K562 (cell line): ENCODE measurements at regions not wholly inside any gene's neighbourhood (a gene's known extent, or its start where the extent isn't known, plus 50 kb on each side); places are given as distances from the start of the nearest gene placed in this dataset.
A peak's percentile ranks its signal among the peaks of the same experiment; 100 is the strongest.

Source experiments
- BMI1 ChIP-seq: fragments of 150-350 bp; IDR thresholded peaks from 2 replicates; pipeline ENCODE4 v1.6.1; 2014; ENCODE audit warnings: low read length
- DNMT1 ChIP-seq: fragments of 450-650 bp; IDR thresholded peaks from 2 replicates; pipeline ENCODE4 v1.6.1; 2016; ENCODE audit warnings: antibody characterized with exemption, mild to moderate bottlenecking
- GATAD2B ChIP-seq: fragments of 450-650 bp; IDR thresholded peaks from 2 replicates; pipeline ENCODE4 v1.6.1; 2017; ENCODE audit warnings: mild to moderate bottlenecking, borderline replicate concordance
- MTA3 ChIP-seq: fragments of 450-650 bp; formaldehyde crosslinking; IDR thresholded peaks from 2 replicates; pipeline ENCODE4 v1.6.1; 2017; ENCODE audit warnings: mild to moderate bottlenecking, borderline replicate concordance
- NCOA4 ChIP-seq: fragments of 450-650 bp; IDR thresholded peaks from 2 replicates; pipeline ENCODE4 v1.6.1; 2018; ENCODE audit warnings: mild to moderate bottlenecking; ENCODE audit not compliant: partially characterized antibody
- PTBP1 ChIP-seq: fragments of 200-400 bp; formaldehyde crosslinking; IDR thresholded peaks from 2 replicates; pipeline ENCODE4 v1.6.1; 2017; ENCODE audit warnings: low read depth, low read length
- TBL1XR1 ChIP-seq, 2 experiments: IDR thresholded peaks; 2 replicates each; pipeline ENCODE4 v1.6.1; 2012; ENCODE audit warnings: improper control_type of control experiment in 2 of 2, low read length in 2 of 2, mild to moderate bottlenecking in 1 of 2
- ZNF175 ChIP-seq: fragments of 200-800 bp; sonication (Bioruptor generic); IDR thresholded peaks from 2 replicates; pipeline ENCODE4 v1.6.1; 2016; ENCODE audit warnings: low read depth, mild to moderate bottlenecking, missing genetic modification characterization, missing compliant biosample characterization
- ZNF354B ChIP-seq: fragments of 250-450 bp; sonication (Bioruptor Pico); IDR thresholded peaks from 2 replicates; pipeline ENCODE4 v1.4.0; 2020
- ZNF695 ChIP-seq: fragments of 450-650 bp; formaldehyde crosslinking; IDR thresholded peaks from 2 replicates; pipeline ENCODE4 v1.4.0; 2020; ENCODE audit warnings: mild to moderate bottlenecking, moderate library complexity
- TF ChIP-seq, protein P1 (sequence below): fragments of 200-600 bp; sonication (generic); IDR thresholded peaks from one replicate; pipeline ENCODE4 v1.6.1; 2012; ENCODE audit warnings: mild to moderate bottlenecking, low read depth, low read length, inconsistent platforms
- TF ChIP-seq, protein P2 (sequence below): IDR thresholded peaks from 3 replicates; pipeline ENCODE4 v1.6.1; 2011; ENCODE audit warnings: borderline replicate concordance, mild to moderate bottlenecking, moderate library complexity; ENCODE audit not compliant: insufficient read length; ENCODE audit errors: extremely low read depth
- TF ChIP-seq, protein P3 (sequence below): fragments of 450-650 bp; formaldehyde crosslinking; IDR thresholded peaks from 2 replicates; pipeline ENCODE4 v1.4.0; 2022; ENCODE audit warnings: mild to moderate bottlenecking, moderate library complexity

DNA sequence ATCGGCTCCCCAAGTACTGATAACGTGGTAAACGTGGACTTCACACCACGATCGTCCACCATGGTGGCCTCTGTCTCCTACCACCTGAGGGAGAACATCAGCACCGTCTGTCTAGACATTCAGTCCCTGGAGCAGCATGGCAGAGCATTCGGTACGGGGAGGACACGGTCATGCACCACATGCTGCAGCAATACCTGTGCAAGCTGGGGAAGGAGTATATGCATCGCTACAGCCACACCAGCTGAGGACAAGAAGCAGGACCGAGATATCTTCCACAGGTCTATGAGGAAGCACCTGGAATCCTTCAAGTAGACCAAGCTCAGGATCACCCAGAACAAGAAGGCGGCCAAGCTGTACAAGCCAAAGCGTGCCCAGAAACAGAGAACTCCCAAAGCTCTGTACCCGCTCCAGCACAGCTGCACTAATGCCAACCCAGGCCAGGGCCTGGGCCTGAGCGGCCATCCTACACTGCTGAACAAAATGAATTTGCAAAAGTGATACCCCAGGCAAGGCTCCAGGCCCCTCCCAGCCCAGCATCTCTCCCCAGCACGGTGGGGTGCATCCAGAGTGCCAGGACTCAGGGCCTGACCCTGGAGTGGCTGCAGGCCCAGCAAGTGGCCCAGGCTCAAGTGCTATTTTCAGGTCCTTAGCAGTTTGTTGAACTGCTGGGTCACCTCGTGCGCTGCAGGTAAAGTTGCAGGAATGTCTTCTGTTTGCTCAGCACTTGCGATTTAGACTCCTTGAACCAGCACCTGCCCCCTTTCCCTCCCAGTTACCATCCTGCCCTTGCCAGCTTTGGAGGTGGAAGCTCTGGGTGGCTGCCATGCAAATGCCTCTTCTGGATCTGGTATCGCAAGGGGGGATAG is 119.3 kb upstream of the SERPIND1 start (continued):
- TF ChIP-seq, protein P1, sequence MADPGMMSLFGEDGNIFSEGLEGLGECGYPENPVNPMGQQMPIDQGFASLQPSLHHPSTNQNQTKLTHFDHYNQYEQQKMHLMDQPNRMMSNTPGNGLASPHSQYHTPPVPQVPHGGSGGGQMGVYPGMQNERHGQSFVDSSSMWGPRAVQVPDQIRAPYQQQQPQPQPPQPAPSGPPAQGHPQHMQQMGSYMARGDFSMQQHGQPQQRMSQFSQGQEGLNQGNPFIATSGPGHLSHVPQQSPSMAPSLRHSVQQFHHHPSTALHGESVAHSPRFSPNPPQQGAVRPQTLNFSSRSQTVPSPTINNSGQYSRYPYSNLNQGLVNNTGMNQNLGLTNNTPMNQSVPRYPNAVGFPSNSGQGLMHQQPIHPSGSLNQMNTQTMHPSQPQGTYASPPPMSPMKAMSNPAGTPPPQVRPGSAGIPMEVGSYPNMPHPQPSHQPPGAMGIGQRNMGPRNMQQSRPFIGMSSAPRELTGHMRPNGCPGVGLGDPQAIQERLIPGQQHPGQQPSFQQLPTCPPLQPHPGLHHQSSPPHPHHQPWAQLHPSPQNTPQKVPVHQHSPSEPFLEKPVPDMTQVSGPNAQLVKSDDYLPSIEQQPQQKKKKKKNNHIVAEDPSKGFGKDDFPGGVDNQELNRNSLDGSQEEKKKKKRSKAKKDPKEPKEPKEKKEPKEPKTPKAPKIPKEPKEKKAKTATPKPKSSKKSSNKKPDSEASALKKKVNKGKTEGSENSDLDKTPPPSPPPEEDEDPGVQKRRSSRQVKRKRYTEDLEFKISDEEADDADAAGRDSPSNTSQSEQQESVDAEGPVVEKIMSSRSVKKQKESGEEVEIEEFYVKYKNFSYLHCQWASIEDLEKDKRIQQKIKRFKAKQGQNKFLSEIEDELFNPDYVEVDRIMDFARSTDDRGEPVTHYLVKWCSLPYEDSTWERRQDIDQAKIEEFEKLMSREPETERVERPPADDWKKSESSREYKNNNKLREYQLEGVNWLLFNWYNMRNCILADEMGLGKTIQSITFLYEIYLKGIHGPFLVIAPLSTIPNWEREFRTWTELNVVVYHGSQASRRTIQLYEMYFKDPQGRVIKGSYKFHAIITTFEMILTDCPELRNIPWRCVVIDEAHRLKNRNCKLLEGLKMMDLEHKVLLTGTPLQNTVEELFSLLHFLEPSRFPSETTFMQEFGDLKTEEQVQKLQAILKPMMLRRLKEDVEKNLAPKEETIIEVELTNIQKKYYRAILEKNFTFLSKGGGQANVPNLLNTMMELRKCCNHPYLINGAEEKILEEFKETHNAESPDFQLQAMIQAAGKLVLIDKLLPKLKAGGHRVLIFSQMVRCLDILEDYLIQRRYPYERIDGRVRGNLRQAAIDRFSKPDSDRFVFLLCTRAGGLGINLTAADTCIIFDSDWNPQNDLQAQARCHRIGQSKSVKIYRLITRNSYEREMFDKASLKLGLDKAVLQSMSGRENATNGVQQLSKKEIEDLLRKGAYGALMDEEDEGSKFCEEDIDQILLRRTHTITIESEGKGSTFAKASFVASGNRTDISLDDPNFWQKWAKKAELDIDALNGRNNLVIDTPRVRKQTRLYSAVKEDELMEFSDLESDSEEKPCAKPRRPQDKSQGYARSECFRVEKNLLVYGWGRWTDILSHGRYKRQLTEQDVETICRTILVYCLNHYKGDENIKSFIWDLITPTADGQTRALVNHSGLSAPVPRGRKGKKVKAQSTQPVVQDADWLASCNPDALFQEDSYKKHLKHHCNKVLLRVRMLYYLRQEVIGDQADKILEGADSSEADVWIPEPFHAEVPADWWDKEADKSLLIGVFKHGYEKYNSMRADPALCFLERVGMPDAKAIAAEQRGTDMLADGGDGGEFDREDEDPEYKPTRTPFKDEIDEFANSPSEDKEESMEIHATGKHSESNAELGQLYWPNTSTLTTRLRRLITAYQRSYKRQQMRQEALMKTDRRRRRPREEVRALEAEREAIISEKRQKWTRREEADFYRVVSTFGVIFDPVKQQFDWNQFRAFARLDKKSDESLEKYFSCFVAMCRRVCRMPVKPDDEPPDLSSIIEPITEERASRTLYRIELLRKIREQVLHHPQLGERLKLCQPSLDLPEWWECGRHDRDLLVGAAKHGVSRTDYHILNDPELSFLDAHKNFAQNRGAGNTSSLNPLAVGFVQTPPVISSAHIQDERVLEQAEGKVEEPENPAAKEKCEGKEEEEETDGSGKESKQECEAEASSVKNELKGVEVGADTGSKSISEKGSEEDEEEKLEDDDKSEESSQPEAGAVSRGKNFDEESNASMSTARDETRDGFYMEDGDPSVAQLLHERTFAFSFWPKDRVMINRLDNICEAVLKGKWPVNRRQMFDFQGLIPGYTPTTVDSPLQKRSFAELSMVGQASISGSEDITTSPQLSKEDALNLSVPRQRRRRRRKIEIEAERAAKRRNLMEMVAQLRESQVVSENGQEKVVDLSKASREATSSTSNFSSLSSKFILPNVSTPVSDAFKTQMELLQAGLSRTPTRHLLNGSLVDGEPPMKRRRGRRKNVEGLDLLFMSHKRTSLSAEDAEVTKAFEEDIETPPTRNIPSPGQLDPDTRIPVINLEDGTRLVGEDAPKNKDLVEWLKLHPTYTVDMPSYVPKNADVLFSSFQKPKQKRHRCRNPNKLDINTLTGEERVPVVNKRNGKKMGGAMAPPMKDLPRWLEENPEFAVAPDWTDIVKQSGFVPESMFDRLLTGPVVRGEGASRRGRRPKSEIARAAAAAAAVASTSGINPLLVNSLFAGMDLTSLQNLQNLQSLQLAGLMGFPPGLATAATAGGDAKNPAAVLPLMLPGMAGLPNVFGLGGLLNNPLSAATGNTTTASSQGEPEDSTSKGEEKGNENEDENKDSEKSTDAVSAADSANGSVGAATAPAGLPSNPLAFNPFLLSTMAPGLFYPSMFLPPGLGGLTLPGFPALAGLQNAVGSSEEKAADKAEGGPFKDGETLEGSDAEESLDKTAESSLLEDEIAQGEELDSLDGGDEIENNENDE = no peak
- TF ChIP-seq ZNF175 (no peak), MTA3 (no peak), NCOA4 (no peak), PTBP1 (no peak), GATAD2B (no peak), TBL1XR1 (IDR thresholded peaks at IDR 0.05; ENCODE audit: low read length in 2 of 2) (0 out of 4 replicates have a peak, but pooled peaks of 1 of the 2 experiments have one; percentile 54), BMI1 (no peak), ZNF695 (CRISPR knock-in tag) (no peak), DNMT1 (no peak), ZNF354B (CRISPR knock-in tag) (no peak)
- TF ChIP-seq, protein P2, sequence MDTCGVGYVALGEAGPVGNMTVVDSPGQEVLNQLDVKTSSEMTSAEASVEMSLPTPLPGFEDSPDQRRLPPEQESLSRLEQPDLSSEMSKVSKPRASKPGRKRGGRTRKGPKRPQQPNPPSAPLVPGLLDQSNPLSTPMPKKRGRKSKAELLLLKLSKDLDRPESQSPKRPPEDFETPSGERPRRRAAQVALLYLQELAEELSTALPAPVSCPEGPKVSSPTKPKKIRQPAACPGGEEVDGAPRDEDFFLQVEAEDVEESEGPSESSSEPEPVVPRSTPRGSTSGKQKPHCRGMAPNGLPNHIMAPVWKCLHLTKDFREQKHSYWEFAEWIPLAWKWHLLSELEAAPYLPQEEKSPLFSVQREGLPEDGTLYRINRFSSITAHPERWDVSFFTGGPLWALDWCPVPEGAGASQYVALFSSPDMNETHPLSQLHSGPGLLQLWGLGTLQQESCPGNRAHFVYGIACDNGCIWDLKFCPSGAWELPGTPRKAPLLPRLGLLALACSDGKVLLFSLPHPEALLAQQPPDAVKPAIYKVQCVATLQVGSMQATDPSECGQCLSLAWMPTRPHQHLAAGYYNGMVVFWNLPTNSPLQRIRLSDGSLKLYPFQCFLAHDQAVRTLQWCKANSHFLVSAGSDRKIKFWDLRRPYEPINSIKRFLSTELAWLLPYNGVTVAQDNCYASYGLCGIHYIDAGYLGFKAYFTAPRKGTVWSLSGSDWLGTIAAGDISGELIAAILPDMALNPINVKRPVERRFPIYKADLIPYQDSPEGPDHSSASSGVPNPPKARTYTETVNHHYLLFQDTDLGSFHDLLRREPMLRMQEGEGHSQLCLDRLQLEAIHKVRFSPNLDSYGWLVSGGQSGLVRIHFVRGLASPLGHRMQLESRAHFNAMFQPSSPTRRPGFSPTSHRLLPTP = no peak
- TF ChIP-seq, protein P3, sequence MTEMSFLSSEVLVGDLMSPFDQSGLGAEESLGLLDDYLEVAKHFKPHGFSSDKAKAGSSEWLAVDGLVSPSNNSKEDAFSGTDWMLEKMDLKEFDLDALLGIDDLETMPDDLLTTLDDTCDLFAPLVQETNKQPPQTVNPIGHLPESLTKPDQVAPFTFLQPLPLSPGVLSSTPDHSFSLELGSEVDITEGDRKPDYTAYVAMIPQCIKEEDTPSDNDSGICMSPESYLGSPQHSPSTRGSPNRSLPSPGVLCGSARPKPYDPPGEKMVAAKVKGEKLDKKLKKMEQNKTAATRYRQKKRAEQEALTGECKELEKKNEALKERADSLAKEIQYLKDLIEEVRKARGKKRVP (CRISPR knock-in tag) = no peak
